ENCODE measurements at regions not wholly inside any gene's neighbourhood (a gene's known extent, or its start where the extent isn't known, plus 50 kb on each side); places are given as distances from the start of the nearest gene placed in this dataset.

- TF ChIP-seq POLR2A (IDR thresholded peaks at IDR 0.05; ENCODE audit: low read depth, low read length) (no peak), POLR2AphosphoS5 (IDR thresholded peaks at IDR 0.05; ENCODE audit: low read depth, low read length) (no peak)
Measured at GRCh38 chr13:97076898-97077297, 82.6 kb upstream of the OXGR1 start.

All from GM12892 (cell line).